T-helper 1 cell (primary cell): ENCODE measurements at regions not wholly inside any gene's neighbourhood (a gene's known extent, or its start where the extent isn't known, plus 50 kb on each side); places are given as distances from the start of the nearest gene placed in this dataset.
"Not testable (repeated sequence)": the region's sequence is repeated elsewhere in the genome, so short reads cannot be mapped to it uniquely, and the experiment has no call there.

ENCODE experiments used
- DNase-seq, 5 donors: peaks; one replicate each; pipeline ENCODE4 v3.0.0-alpha.2; 2012 to 2020

DNA sequence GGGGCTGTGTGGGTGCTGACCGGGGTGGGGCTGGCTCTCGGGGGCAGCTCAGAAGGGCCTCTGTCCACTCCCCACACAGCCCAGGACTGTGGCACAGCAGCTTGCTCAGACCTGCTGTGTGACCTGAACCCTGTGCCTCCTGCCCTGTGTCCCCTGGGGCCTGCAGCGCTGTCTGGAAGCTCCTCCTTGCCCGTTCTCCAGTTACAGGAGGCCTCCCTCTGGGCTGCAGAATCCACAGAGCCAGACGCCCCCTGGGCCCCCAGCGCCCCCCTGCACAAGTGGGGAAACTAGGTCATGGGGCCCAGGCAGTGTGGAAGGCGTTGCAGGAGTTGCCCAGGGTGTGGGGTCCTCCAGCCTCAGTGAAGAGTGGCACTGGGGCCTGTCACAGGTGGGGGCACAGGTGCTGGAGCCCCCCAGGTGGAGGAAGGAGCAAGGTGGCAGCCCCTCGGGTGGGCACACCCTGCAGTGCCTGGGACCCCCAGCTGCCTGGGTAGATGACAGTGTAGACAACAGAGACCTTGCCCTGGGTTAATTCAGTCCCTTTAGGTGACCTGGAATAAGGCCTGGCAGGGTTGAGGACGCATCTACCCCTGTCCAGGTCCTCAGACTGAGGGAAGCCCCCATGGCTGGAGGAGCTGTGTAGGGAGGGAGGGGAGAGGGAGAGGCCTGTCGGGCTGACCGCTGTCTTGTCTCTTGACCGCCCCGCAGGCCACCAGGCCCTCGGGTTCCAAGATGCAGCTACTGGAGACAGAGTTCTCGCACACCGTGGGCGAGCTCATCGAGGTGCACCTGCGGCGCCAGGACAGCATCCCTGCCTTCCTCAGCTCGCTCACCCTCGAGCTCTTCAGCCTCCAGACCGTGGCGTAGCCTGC, 120.2 kb downstream of the IGLL1 start:
- DNase-seq: not testable (repeated sequence)

DNA sequence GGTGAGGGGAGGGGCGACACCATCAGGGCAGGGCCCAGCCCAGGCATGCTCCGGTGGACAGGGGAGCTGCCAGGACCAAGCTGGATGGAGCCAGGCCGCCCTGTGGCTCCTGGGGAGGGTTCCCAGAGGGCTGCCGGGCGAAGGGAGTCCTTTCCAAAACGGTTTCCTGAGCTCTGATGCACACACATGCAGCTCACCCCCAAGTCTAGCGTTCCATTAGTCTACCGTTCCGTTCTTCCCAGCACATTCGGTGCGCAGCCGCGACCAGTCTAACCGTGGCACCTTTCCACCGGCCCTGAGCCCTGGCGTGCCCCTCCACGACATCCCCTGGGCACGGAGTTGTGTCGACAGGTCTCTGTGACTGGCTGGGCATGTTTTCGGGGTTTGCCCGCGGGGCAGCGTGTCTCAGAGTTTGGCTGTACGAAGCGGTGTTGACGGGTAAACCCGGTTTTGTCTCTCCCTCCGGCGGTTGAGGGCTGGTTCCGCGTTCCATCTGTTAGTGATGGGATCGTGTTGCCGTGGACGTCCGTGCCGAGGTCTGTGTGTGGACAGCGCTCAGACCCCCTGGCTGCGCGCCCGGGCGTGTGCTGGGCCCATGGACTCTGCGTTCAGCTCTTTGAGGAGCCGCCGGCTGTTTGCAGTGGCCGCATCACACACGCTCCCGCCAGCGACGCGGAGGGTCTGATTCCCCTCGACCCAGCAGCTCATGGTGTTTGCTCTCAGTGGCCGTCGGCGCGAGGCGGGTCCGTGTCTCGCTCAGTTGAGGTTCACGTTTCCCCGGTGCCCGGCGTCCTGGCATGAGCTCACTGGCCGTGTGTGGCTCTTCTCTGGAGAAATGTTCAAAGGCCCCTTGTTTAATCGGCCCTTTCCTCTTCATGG, 121.2 kb downstream of the IGLL1 start:
- DNase-seq: no peak

- DNase-seq: no peak
Measured at GRCh38 chr22:23457380-23457985, 122.6 kb downstream of the IGLL1 start.

DNA sequence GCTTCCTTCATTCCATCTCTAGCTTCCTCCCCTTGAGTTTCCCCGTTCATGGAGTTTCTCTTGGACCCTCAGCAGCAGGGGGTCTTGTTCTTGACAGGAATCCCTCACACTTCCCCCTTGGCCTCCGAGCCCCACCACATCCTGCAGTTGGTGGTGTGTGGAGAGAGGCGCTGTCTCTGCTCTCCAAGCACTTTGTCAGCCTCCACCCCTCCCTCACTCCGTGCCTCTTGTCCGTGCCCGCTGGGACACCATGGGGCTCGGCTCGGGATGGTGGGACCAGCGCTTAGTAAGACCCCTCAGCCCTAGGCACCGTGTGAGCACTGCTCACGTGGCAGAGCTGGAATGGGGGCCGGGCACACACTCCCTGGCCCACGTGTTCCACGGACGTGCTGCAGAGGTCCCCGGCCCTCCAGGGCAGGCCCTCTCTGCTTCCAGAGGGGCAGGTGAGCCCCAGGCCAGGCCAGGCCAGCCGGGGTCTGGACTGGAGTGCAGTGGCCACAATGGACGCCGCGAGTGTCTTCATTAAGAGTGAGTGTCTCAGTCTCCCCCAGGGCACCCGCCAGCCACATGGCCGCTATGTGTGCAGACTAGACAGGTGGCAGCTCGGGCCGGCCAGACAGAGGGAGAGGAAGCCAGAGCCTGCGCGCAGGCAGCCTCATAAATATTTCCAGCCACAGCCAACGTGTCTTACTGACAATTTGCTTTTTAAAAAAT, 123.3 kb downstream of the IGLL1 start:
- not testable (repeated sequence) for DNase-seq

DNA sequence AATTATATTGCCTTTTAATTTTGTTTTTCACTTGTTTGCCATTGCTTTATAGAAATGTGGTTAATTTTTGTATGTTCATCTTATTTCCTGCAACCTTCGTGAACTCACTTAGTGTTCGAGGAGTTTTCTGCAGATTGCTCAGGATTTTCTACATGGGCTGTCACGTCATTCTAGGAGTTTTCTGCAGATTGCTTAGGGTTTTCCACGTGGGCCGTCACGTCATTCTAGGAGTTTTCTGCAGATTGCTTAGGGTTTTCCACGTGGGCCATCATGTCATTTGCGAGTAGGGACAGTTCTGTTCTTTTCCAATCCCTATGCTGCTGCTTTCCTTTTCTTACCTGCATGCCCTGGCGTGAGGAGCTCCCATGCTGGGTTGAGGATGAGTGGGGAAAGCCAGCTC, 125.7 kb downstream of the IGLL1 start:
- not testable (repeated sequence) for DNase-seq

GRCh38 chr22:23453277-23453676, 126.8 kb downstream of the IGLL1 start:
- DNase-seq: no peak

DNA sequence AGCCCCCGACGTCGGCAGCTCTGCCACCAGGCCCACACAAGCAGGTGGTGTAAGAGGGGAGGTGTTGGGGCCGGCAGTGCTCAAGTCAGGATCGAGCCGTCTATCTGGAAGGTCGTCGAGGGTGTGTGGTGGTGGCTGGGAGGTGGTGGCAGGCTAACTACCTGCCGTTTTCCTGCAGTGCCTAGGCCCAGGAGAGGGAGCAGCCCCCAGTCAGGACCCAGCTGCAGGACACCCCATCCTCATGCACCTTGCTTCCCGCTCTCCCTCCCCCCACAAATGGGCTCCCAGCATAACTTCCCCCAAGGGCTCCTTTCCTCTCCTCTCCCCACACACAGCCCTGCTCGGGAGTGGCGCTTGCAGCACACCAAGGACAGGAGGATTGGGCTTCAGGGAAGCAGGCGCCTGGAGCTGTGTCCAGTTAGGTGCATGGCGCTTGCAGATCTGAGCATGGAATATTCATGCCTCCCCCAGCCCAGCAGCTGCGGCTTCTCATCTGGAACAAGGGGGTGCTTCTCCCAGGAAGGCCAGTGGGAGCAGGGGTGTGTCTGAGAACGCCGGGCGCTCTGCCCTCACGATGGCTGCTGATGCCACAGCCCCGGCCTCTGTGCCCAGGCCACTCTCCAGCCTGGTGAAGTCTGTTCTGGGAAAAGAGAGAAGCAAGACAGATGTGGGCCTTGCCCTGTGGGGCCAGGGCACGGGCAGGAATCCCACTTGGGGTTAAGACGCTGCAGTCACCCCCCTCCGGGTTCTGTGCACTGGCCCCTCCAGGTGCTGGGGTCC, 127.7 kb downstream of the IGLL1 start:
- DNase-seq: no peak

GRCh38 chr22:23451452-23452230, 128.4 kb downstream of the IGLL1 start:
- not testable (repeated sequence) for DNase-seq

GRCh38 chr22:23450821-23451220, 129.3 kb downstream of the IGLL1 start:
- not testable (repeated sequence) for DNase-seq

DNA sequence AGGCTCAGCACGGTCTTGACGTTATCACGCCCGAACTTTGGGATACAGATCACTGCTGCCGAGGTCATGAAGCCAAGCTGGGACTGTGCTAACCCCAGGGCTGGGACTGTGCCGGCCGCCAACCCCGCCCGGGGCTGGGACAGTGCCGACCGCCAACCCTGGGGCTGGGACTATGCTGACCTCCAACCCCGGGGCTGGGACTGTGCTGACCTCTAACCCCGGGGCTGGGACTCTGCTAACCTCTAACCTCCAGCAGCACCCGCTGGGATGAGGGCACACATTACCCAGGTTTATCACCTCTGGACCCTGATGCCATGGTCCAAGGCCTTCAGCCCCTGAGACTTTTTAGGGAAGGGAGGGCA, 129.7 kb downstream of the IGLL1 start:
- no peak for DNase-seq

GRCh38 chr22:23449748-23450433, 130.2 kb downstream of the IGLL1 start:
- not testable (repeated sequence) for DNase-seq

DNA sequence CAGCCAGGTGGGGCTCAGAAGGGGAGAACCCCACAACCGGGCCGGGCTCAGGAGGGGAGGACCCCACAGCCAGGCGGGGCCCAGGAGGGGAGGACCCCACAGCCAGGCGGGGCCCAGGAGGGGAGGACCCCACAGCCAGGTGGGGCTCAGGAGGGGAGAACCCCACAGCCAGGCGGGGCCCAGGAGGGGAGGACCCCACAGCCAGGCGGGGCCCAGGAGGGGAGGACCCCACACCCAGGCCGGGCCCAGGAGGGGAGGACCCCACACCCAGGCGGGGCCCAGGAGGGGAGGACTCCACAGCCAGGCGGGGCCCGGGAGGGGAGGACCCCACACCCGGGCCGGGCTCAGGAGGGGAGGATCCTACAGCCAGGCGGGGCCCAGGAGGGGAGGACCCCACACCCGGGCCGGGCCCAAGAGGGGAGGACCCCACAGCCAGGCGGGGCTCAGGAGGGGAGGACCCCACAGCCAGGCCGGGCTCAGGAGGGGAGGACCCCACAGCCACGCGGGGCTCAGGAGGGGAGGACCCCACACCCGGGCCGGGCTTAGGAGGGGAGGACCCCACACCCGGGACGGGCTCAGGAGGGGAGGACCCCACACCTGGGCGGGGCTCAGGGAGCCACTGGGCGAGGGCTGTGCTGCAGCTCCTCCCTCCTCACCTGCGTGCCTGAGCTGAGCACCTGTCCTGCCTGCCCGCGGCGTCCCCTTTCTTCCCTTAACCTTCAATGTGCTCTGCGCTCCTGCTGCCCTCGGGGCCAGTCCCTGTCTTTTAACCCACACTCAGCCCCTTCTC, 131.4 kb downstream of the IGLL1 start:
- DNase-seq: not testable (repeated sequence)

DNA sequence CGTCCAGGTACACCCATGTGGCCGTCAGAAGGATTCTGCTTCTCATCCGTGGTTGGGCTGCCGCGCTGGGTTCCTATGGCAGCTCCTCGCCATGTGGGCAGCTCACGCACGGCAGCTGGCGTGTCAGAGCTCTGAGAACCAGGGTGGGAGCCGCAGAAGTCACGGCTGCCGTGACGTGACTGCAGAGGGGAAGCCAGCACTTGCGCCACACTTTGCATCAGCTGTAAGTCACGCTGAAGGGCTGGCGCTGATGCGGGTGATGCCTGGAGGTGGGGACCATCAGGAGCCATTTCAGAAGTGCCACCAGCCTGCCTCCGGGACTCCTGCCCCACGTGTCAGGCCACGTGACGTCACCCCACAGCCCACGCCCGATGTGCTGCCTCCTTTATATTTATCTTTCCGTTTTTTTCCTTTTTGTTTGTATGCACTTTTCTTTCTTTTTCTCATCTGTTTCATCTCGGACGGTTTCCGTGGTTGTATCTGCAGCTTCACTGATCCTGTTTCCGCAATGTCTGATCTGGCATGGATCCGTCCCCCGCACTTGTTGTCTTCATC, 133.2 kb downstream of the IGLL1 start:
- DNase-seq: no peak

GRCh38 chr22:23446194-23446593, 133.9 kb downstream of the IGLL1 start:
- DNase-seq: not testable (repeated sequence)

DNA sequence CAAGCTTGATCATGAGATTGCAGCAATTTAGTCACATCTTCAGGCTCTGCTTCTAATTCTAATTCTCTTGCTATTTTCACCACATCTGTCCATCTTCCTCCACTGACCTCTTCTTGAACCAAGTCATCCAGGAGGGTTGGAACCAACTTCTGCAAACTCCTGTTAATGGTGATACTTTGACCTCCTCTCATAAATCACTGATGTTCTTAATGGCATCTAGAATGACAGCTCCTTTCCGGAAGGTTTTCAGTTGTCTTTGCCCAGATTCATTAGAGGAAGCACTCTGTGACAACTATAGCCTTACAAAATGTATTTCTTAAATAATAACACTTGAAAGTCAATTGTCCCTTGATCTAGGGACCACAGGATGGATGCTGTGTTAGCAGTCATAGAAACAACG, 136.2 kb downstream of the IGLL1 start:
- DNase-seq: not testable (repeated sequence)

- DNase-seq: not testable (repeated sequence)
Measured at GRCh38 chr22:23439581-23439980, 140.5 kb downstream of the IGLL1 start.

GRCh38 chr22:23438216-23438615, 141.9 kb downstream of the IGLL1 start:
- DNase-seq: no peak

- DNase-seq: no peak
Measured at GRCh38 chr22:23437779-23438178, 142.3 kb downstream of the IGLL1 start.

- not testable (repeated sequence) for DNase-seq
Measured at GRCh38 chr22:23437107-23437395, 143.0 kb downstream of the IGLL1 start.
